Fibroblast of skin of left quadriceps (primary cell): ENCODE measurements at regions not wholly inside any gene's neighbourhood (a gene's known extent, or its start where the extent isn't known, plus 50 kb on each side); places are given as distances from the start of the nearest gene placed in this dataset.

Experiments used
- DNase-seq, 2 experiments: peaks; one replicate each; pipeline ENCODE4 v3.0.0-alpha.2; 2013; ENCODE audit warnings: low read depth in 2 of 2

GRCh38 chr13:40116008-40116407 is 460.5 kb downstream of the COG6 start:
- no peak for DNase-seq

- no peak for DNase-seq
Measured at GRCh38 chr13:40118337-40118736, 462.9 kb downstream of the COG6 start.

DNA sequence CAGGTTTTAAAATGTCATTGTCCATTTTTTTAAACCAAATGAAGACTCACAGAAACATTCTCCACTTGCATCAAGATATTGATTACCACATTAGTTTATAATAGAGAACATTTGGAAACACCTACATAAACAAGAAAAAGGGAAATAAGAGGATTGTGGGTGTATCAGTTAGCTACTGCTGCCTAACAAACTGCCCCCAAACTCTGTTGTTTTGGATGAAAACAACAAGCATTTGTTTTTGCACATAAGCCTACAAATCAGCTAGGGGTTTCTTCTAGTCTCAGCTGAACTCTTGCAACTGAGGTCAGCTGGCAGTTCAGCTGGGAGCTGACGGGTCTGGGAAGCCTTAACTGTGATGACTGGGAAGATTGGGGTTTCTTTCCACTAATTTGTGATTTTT is 464.4 kb downstream of the COG6 start:
- DNase-seq = no peak

DNA sequence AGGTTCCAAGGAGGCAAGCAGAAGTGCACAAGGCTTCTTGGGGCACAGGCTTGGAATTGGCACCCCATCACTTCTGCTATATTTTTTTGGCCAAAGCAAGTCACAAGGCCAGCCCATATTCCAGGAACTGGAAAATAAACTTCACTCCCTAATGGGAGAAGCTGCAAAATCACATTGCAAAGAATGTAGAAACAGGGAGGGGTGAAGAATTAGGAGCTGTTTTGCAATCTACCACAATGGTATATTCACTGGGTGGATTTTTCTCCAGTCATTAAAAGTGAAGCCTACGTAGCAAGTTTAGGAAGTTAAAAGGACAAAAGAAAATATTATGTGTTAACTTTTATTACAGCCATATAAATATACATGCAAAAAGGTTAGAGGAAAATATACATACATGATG is 464.8 kb downstream of the COG6 start:
- DNase-seq = no peak

GRCh38 chr13:40120781-40121180 is 465.3 kb downstream of the COG6 start:
- no peak for DNase-seq

GRCh38 chr13:40121722-40122121 is 466.3 kb downstream of the COG6 start:
- DNase-seq = no peak

- no peak for DNase-seq
Measured at GRCh38 chr13:40123962-40124632, 468.6 kb downstream of the COG6 start.

GRCh38 chr13:40124633-40125015 is 469.2 kb downstream of the COG6 start:
- no peak for DNase-seq

DNA sequence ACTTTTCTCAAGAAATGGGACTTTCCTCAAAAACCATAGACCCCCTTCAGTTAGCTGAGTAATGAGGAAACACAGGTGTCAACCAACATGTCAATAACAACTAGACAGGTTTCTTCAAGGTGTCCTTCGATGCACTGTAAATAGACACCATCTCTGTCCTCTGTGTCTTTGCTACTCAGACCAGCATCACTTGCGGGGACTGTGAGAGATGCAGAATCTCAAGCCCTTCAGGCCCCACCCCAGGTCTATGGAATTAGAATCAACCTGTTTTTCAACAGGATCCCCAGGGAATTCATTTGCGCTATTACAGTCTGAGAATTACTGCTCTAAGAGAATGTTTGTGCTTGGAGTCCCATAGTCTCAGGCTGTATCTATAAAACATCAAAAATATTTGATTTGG is 469.9 kb downstream of the COG6 start:
- DNase-seq = no peak

GRCh38 chr13:40126306-40127085 is 471.0 kb downstream of the COG6 start:
- no peak for DNase-seq

GRCh38 chr13:40127476-40127875 is 472.0 kb downstream of the COG6 start:
- DNase-seq = no peak

GRCh38 chr13:40127925-40128324 is 472.5 kb downstream of the COG6 start:
- DNase-seq = no peak

- DNase-seq = no peak
Measured at GRCh38 chr13:40129467-40129866, 474.0 kb downstream of the COG6 start.

- no peak for DNase-seq
Measured at GRCh38 chr13:40130871-40131636, 475.6 kb downstream of the COG6 start.

- no peak for DNase-seq
Measured at GRCh38 chr13:40132249-40132648, 476.8 kb downstream of the COG6 start.

- DNase-seq = no peak
Measured at GRCh38 chr13:40136896-40137295, 481.4 kb downstream of the COG6 start.

GRCh38 chr13:40137400-40137799 is 481.9 kb downstream of the COG6 start:
- DNase-seq = no peak

- no peak for DNase-seq
Measured at GRCh38 chr13:40139896-40140520, 484.5 kb downstream of the COG6 start.

- DNase-seq = no peak
Measured at GRCh38 chr13:40141859-40142555, 486.5 kb downstream of the COG6 start.

GRCh38 chr13:40143106-40143505 is 487.6 kb downstream of the COG6 start:
- DNase-seq = no peak

- DNase-seq = no peak
Measured at GRCh38 chr13:40143559-40143958, 488.1 kb downstream of the COG6 start.

- DNase-seq = no peak
Measured at GRCh38 chr13:40145139-40145538, 489.7 kb downstream of the COG6 start.
